A673 (cell line): ENCODE measurements at regions not wholly inside any gene's neighbourhood (a gene's known extent, or its start where the extent isn't known, plus 50 kb on each side); places are given as distances from the start of the nearest gene placed in this dataset.
"Not testable (repeated sequence)": the region's sequence is repeated elsewhere in the genome, so short reads cannot be mapped to it uniquely, and the experiment has no call there.

Experiments
- BruUV-seq: library from RNA; stranded (reverse); fragments of 400-500 nt; replicated peaks from 2 replicates; lab custom pipeline; 2021; lab: Mats Ljungman, UMichigan
- CTCF ChIA-PET: fragments of 300-600 bp; sonication (Branson Sonifier 250); formaldehyde crosslinking; loops from one replicate; lab custom pipeline; 2022; ENCODE audit warnings: antibody characterized with exemption; lab: Charles Lee
- POLR2A ChIA-PET: fragments of 300-600 bp; sonication (Branson Sonifier 250); formaldehyde crosslinking; loops from one replicate; lab custom pipeline; 2022; ENCODE audit warnings: antibody characterized with exemption; ENCODE audit not compliant: low non-redundant PET; lab: Charles Lee
- DNase-seq: peaks from one replicate; pipeline ENCODE4 v3.0.0-alpha.2; 2015; ENCODE audit warnings: low spot score
- H3K27ac ChIP-seq: fragments of 200-600 bp; sonication (generic); 2 replicates; pipeline ENCODE4 v1.5.1; 2016; ENCODE audit warnings: mixed run types, low read depth, mild to moderate bottlenecking, mixed read lengths, antibody characterized with exemption, low read length; ENCODE audit not compliant: poor library complexity, severe bottlenecking
- H3K27me3 ChIP-seq: fragments of 200-600 bp; sonication (generic); replicated peaks from 2 replicates; pipeline ENCODE4 v1.6.1; 2017; ENCODE audit warnings: mixed run types, low read depth, mild to moderate bottlenecking, mixed read lengths, antibody characterized with exemption, low read length; ENCODE audit not compliant: insufficient read depth, poor library complexity
- H3K36me3 ChIP-seq: fragments of 200-600 bp; sonication (generic); 2 replicates; pipeline ENCODE4 v1.6.1; 2016; ENCODE audit warnings: mixed run types, mild to moderate bottlenecking, mixed read lengths, antibody characterized with exemption, low read length; ENCODE audit not compliant: insufficient read depth, poor library complexity, severe bottlenecking
- H3K4me1 ChIP-seq: fragments of 200-600 bp; sonication (generic); 2 replicates; pipeline ENCODE4 v1.6.1; 2017; ENCODE audit warnings: mixed run types, mild to moderate bottlenecking, mixed read lengths, antibody characterized with exemption, low read length; ENCODE audit not compliant: insufficient read depth, poor library complexity, severe bottlenecking
- H3K4me3 ChIP-seq: fragments of 200-600 bp; sonication (generic); 2 replicates; pipeline ENCODE4 v1.5.1; 2016; ENCODE audit warnings: low read depth, mixed run types, mild to moderate bottlenecking, mixed read lengths, low read length; ENCODE audit not compliant: poor library complexity, severe bottlenecking
- H3K9me3 ChIP-seq: fragments of 200-600 bp; sonication (generic); 2 replicates; pipeline ENCODE4 v1.6.1; 2016; ENCODE audit warnings: mixed run types, low read depth, mild to moderate bottlenecking, mixed read lengths, antibody characterized with exemption, low read length; ENCODE audit not compliant: poor library complexity, severe bottlenecking
- CTCF ChIP-seq: fragments of 300-800, 200-600 bp; sonication (generic); conservative IDR thresholded peaks from 2 replicates; pipeline ENCODE4 v1.5.1; 2017; ENCODE audit warnings: low read depth, mild to moderate bottlenecking, antibody characterized with exemption, low read length, moderate library complexity, mixed read lengths
- EZH2 ChIP-seq: fragments of 200-600 bp; sonication (generic); IDR thresholded peaks from 2 replicates; pipeline ENCODE4 v1.6.1; 2017; ENCODE audit warnings: borderline replicate concordance, low read depth, mild to moderate bottlenecking, mixed read lengths, antibody characterized with exemption, low read length; ENCODE audit not compliant: poor library complexity, severe bottlenecking
- intact Hi-C: fragments of 100-400 bp; cut with micrococcal nuclease; formaldehyde crosslinking; loops from one replicate; pipeline ENCODE4 v1.10.0; 2022; ENCODE audit not compliant: unreplicated experiment

- POLR2A ChIA-PET = no interaction called here
- no peaks in the 10 kb centered on the region for H3K9me3 ChIP-seq
- no TSS peak for BruUV-seq
- H3K27me3 ChIP-seq = no peaks in the 10 kb centered on the region
- TF ChIP-seq CTCF = no peak
- TF ChIP-seq EZH2 = no peak
- intact Hi-C loops = loop anchor here (10.0 kb wide), 1 partner anchor 1206 kb away; no protein-coding TSS in a partner anchor
- no peak overlapping the region for H3K27ac ChIP-seq
- no peaks in the 10 kb centered on the region for H3K36me3 ChIP-seq
- H3K4me3 ChIP-seq = no peak overlapping the region
- no peaks in the 10 kb centered on the region for H3K4me1 ChIP-seq
- CTCF ChIA-PET = no interaction called here
- no peak for DNase-seq
These were observed 792.2 kb downstream of the METTL15 start for GRCh38 chr11:28900427-28900826.

GRCh38 chr11:28899706-28900105 lies 791.5 kb downstream of the METTL15 start:
- ChIA-PET CTCF (no interaction called here), POLR2A (no interaction called here)

GRCh38 chr11:28890601-28891040 lies 782.4 kb downstream of the METTL15 start:
- intact Hi-C loops, H3K27me3 ChIP-seq, BruUV-seq, H3K4me3 ChIP-seq, POLR2A ChIA-PET, CTCF ChIA-PET, H3K36me3 ChIP-seq, H3K4me1 ChIP-seq, H3K9me3 ChIP-seq, DNase-seq, H3K27ac ChIP-seq: not testable (repeated sequence)

More at GRCh38 chr11:28899706-28900105, 791.5 kb downstream of the METTL15 start:
- Histone ChIP-seq H3K27ac (no peak overlapping the region), H3K27me3 (no peaks in the 10 kb centered on the region), H3K9me3 (no peaks in the 10 kb centered on the region), H3K4me3 (no peak overlapping the region), H3K36me3 (no peaks in the 10 kb centered on the region), H3K4me1 (no peaks in the 10 kb centered on the region)
- no peak for TF ChIP-seq CTCF
- DNase-seq = no peak
- BruUV-seq = no TSS peak
- intact Hi-C loops = loop anchor here (10.0 kb wide), 1 partner anchor 1205 kb away; no protein-coding TSS in a partner anchor

- no TSS peak for BruUV-seq
- POLR2A ChIA-PET = interaction anchor here (0.7 kb wide), 1 partner anchor 281 kb away, joined by 3 read pairs; no protein-coding TSS in a partner anchor
- TF ChIP-seq CTCF (no peak), EZH2 (no peak)
- CTCF ChIA-PET = no interaction called here
- H3K4me1 ChIP-seq = no peaks in the 10 kb centered on the region
- no peak overlapping the region for H3K27ac ChIP-seq
- peaks cover 5% of the 10 kb centered on the region for H3K9me3 ChIP-seq
- intact Hi-C loops = no loop called here
- no peak for DNase-seq
- H3K4me3 ChIP-seq = no peak overlapping the region
- no peaks in the 10 kb centered on the region for H3K36me3 ChIP-seq
- H3K27me3 ChIP-seq = no peaks in the 10 kb centered on the region
These were observed 779.5 kb downstream of the METTL15 start for GRCh38 chr11:28887681-28888080.
